ENCODE measurements at regions not wholly inside any gene's neighbourhood (a gene's known extent, or its start where the extent isn't known, plus 50 kb on each side); places are given as distances from the start of the nearest gene placed in this dataset.

GRCh38 chr2:545228-545627 is 132.0 kb downstream of the TMEM18 start:
- ChIA-PET POLR2A (ENCODE audit: low non-redundant PET) (no interaction called here), CTCF (no interaction called here)
- no peak overlapping the region for H3K27ac ChIP-seq
- TF ChIP-seq CTCF (conservative IDR thresholded peaks at IDR 0.05; ENCODE audit: low read depth): no peak
- no peak for DNase-seq (ENCODE audit: low spot score)

- ChIA-PET CTCF (interaction anchor here (0.5 to 0.9 kb wide), 2 partner anchors 19 to 177 kb away, joined by 3 read pairs; no protein-coding TSS in a partner anchor), POLR2A (ENCODE audit: low non-redundant PET) (no interaction called here)
- no peak for DNase-seq (ENCODE audit: low spot score)
- TF ChIP-seq CTCF (conservative IDR thresholded peaks at IDR 0.05; ENCODE audit: low read depth): no peak
- no peak overlapping the region for H3K27ac ChIP-seq
Measured at GRCh38 chr2:538646-539045, 138.6 kb downstream of the TMEM18 start.

- CTCF ChIA-PET: no interaction called here
- POLR2A ChIA-PET (ENCODE audit: low non-redundant PET): no interaction called here
- no peak for TF ChIP-seq CTCF (conservative IDR thresholded peaks at IDR 0.05; ENCODE audit: low read depth)
- H3K27ac ChIP-seq: no peak overlapping the region
- DNase-seq (ENCODE audit: low spot score): peak; percentile 36
Measured at GRCh38 chr2:535222-535621, 142.0 kb downstream of the TMEM18 start.

- H3K27ac ChIP-seq: no peak overlapping the region
- ChIA-PET CTCF (interaction anchor here (0.7 kb wide), 1 partner anchor 105 kb away, joined by 6 read pairs; no protein-coding TSS in a partner anchor), POLR2A (ENCODE audit: low non-redundant PET) (no interaction called here)
- DNase-seq (ENCODE audit: low spot score): no peak
- TF ChIP-seq CTCF (conservative IDR thresholded peaks at IDR 0.05; ENCODE audit: low read depth): no peak
Measured at GRCh38 chr2:529852-530251, 147.4 kb downstream of the TMEM18 start.

GRCh38 chr2:529424-529823 is 147.8 kb downstream of the TMEM18 start:
- ChIA-PET CTCF (interaction anchor here (0.7 kb wide), 2 partner anchors 105 to 141 kb away, joined by 3 to 6 read pairs; no protein-coding TSS in a partner anchor), POLR2A (ENCODE audit: low non-redundant PET) (no interaction called here)
- DNase-seq (ENCODE audit: low spot score): peak; percentile 42
- no peak overlapping the region for H3K27ac ChIP-seq
- no peak for TF ChIP-seq CTCF (conservative IDR thresholded peaks at IDR 0.05; ENCODE audit: low read depth)

- POLR2A ChIA-PET (ENCODE audit: low non-redundant PET): no interaction called here
- no peak overlapping the region for H3K27ac ChIP-seq
- no peak for TF ChIP-seq CTCF (conservative IDR thresholded peaks at IDR 0.05; ENCODE audit: low read depth)
- DNase-seq (ENCODE audit: low spot score): no peak
- CTCF ChIA-PET: no interaction called here
Measured at GRCh38 chr2:527581-527980, 149.6 kb downstream of the TMEM18 start.

GRCh38 chr2:526918-527317 is 150.3 kb downstream of the TMEM18 start:
- CTCF ChIA-PET: interaction anchor here (0.5 kb wide), 1 partner anchor 26 kb away, joined by 3 read pairs; no protein-coding TSS in a partner anchor
- POLR2A ChIA-PET (ENCODE audit: low non-redundant PET): no interaction called here
- TF ChIP-seq CTCF (conservative IDR thresholded peaks at IDR 0.05; ENCODE audit: low read depth): no peak
- no peak overlapping the region for H3K27ac ChIP-seq
- DNase-seq (ENCODE audit: low spot score): no peak
